ENCODE measurements at regions not wholly inside any gene's neighbourhood (a gene's known extent, or its start where the extent isn't known, plus 50 kb on each side); places are given as distances from the start of the nearest gene placed in this dataset.

DNA sequence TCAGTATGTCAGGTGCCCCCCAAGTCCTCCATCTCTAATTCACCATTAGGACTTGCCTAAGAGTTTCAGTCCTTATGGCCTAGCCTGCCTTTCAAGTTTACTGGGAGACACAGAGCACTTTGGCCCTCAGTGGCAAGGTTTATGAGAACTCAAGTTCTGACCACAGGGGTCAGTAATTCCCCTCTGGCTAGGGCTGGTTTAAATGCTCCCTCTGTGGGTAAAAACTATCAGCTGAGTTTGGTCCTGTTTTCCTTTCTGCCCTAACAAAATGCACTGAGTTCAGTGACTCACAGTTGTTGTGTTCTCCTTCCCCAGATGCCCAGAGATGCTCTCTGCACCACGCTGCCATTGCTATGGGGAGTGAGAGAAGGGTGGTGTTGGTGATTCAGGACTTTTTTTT, 163.2 kb downstream of the RELL1 start:
- Histone ChIP-seq H3K27me3 (ENCODE audit: low read length) (no peaks in the 10 kb centered on the region), H2AFZ (ENCODE audit: low read length) (no peak overlapping the region), H3K79me2 (ENCODE audit: low read length) (no peaks in the 10 kb centered on the region), H3K27ac (ENCODE audit: low read length) (no peak overlapping the region), H3K9me3 (ENCODE audit: low read length) (no peaks in the 10 kb centered on the region), H3K4me2 (ENCODE audit: low read length) (no peak overlapping the region), H3F3A (ENCODE audit: low read length, unreplicated experiment) (no peaks in the 10 kb centered on the region), H3K9me2 (replicated peaks; ENCODE audit: low read length) (no peaks in the 10 kb centered on the region), H3K36me3 (ENCODE audit: low read depth, low read length) (no peaks in the 10 kb centered on the region), H3K4me1 (ENCODE audit: insufficient read depth, low read length) (peaks cover 4% of the 10 kb centered on the region), H3K4me3 (ENCODE audit: low read length) (no peak overlapping the region), H4K20me1 (ENCODE audit: low read length) (no peaks in the 10 kb centered on the region), H3K9ac (ENCODE audit: low read length) (no peak overlapping the region)
- POLR2A ChIA-PET (ENCODE audit: unreplicated experiment) = no interaction called here
- no TSS peak for BruUV-seq (replicated peaks)
- DNase-seq = peak; percentile 55
- no peak for TF ChIP-seq EZH2 (IDR thresholded peaks at IDR 0.05; ENCODE audit: low read length, unreplicated experiment)
- intact Hi-C loops (cut with micrococcal nuclease) = no loop called here
- CTCF ChIA-PET = no interaction called here
- no peak for ATAC-seq

DNA sequence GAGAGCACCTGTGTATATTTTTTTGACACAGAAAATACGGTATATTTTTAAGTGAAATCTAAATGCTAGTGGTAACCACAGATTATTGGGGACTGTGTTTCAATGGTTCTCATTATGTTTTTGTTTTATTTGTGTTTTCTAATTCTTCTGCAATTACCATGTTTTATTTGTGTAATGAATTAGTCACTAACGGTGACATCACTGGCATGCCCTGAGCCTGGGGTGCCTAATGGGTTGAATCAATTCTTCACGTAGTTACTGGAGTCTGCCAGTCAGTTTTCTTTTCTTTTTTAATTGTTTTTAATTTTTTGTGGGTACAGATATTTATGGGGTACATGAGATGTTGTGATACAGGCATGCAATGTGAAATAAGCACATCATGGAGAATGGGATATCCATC, 168.8 kb downstream of the RELL1 start:
- ChIA-PET POLR2A (ENCODE audit: unreplicated experiment) (no interaction called here), CTCF (no interaction called here)
- no peak overlapping the region for H3K4me3 ChIP-seq (ENCODE audit: low read length)
- TF ChIP-seq EZH2 (IDR thresholded peaks at IDR 0.05; ENCODE audit: low read length, unreplicated experiment) (no peak), EZH2phosphoT487 (IDR thresholded peaks at IDR 0.05; ENCODE audit: borderline replicate concordance, low read length) (no peak)
- TF ChIP-seq, protein P1, sequence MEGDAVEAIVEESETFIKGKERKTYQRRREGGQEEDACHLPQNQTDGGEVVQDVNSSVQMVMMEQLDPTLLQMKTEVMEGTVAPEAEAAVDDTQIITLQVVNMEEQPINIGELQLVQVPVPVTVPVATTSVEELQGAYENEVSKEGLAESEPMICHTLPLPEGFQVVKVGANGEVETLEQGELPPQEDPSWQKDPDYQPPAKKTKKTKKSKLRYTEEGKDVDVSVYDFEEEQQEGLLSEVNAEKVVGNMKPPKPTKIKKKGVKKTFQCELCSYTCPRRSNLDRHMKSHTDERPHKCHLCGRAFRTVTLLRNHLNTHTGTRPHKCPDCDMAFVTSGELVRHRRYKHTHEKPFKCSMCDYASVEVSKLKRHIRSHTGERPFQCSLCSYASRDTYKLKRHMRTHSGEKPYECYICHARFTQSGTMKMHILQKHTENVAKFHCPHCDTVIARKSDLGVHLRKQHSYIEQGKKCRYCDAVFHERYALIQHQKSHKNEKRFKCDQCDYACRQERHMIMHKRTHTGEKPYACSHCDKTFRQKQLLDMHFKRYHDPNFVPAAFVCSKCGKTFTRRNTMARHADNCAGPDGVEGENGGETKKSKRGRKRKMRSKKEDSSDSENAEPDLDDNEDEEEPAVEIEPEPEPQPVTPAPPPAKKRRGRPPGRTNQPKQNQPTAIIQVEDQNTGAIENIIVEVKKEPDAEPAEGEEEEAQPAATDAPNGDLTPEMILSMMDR (conservative IDR thresholded peaks at IDR 0.05; ENCODE audit: low read depth, low read length) = no peak
- no peak overlapping the region for H3K9ac ChIP-seq (ENCODE audit: low read length)
- no peak overlapping the region for H2AFZ ChIP-seq (ENCODE audit: low read length)
- intact Hi-C loops (cut with micrococcal nuclease) = no loop called here
- H3F3A ChIP-seq (ENCODE audit: low read length, unreplicated experiment) = peaks cover 6% of the 10 kb centered on the region
- no peak overlapping the region for H3K27ac ChIP-seq (ENCODE audit: low read length)
- DNase-seq = peak; percentile 54
- no peaks in the 10 kb centered on the region for H4K20me1 ChIP-seq (ENCODE audit: low read length)
- no peaks in the 10 kb centered on the region for H3K27me3 ChIP-seq (ENCODE audit: low read length)
- peak overlapping the region; percentile 33; the same call in 1 of the 2 replicates for H3K4me2 ChIP-seq (ENCODE audit: low read length)
- peak; percentile 53 for ATAC-seq
- H3K36me3 ChIP-seq (ENCODE audit: low read depth, low read length) = no peaks in the 10 kb centered on the region
- BruUV-seq (replicated peaks) = no TSS peak
- H3K9me2 ChIP-seq (replicated peaks; ENCODE audit: low read length) = no peaks in the 10 kb centered on the region
- H3K79me2 ChIP-seq (ENCODE audit: low read length) = no peaks in the 10 kb centered on the region
- peaks cover 23% of the 10 kb centered on the region for H3K4me1 ChIP-seq (ENCODE audit: insufficient read depth, low read length)
- no peaks in the 10 kb centered on the region for H3K9me3 ChIP-seq (ENCODE audit: low read length)

DNA sequence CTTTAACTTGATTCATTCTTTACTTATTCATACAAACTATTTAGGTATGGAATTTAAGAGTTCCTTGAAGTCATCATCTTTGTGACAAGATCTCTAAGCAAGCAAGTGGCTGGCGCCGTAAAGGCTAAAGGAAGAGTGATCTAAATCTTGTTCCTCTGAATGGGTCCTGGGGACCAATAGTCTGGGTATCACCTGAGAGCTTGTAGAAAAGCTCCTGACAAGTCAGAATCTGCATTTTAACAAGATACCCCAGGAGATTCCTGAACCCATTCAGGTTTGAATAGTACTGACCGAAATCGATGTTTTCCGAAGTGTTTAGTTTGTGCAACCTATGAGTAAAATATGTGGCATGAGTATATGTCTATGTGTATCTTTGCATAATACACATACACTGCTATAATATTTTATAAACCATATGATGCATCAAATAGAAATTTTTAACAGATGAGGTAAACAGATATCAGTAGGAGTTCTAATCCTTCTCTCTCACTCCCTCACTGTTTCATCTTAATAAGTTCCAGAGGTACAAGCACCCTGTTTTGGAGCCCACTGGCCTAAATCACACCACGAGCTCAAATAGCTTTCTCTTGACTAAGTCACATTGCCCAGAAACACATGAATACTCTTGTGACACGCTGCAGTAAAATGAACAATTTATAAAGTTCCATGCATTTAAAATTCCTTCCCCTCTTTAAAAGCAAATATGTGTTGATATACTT, 170.0 kb downstream of the RELL1 start:
- Histone ChIP-seq H3K9ac (ENCODE audit: low read length) (no peak overlapping the region), H3K36me3 (ENCODE audit: low read depth, low read length) (no peaks in the 10 kb centered on the region), H3K27me3 (ENCODE audit: low read length) (no peaks in the 10 kb centered on the region), H3K4me1 (ENCODE audit: insufficient read depth, low read length) (peaks cover 23% of the 10 kb centered on the region), H3K79me2 (ENCODE audit: low read length) (no peaks in the 10 kb centered on the region), H3K9me3 (ENCODE audit: low read length) (no peaks in the 10 kb centered on the region), H3K27ac (ENCODE audit: low read length) (peak overlapping the region; percentile 66), H3F3A (ENCODE audit: low read length, unreplicated experiment) (peaks cover 6% of the 10 kb centered on the region), H3K4me2 (ENCODE audit: low read length) (peak overlapping the region; percentile 70), H2AFZ (ENCODE audit: low read length) (no peak overlapping the region), H4K20me1 (ENCODE audit: low read length) (no peaks in the 10 kb centered on the region), H3K4me3 (ENCODE audit: low read length) (0 out of 2 replicates have a peak overlapping the region, but pooled peaks have one; percentile 35), H3K9me2 (replicated peaks; ENCODE audit: low read length) (no peaks in the 10 kb centered on the region)
- DNase-seq (peak; percentile 43), ATAC-seq (peak; percentile 65)
- ChIA-PET POLR2A (ENCODE audit: unreplicated experiment) (no interaction called here), CTCF (no interaction called here)
- BruUV-seq (replicated peaks) = no TSS peak
- intact Hi-C loops (cut with micrococcal nuclease) = no loop called here
- no peak for TF ChIP-seq EZH2 (IDR thresholded peaks at IDR 0.05; ENCODE audit: low read length, unreplicated experiment)
- TF ChIP-seq EZH2phosphoT487 (IDR thresholded peaks at IDR 0.05; ENCODE audit: borderline replicate concordance, low read length) = no peak
- TF ChIP-seq, protein P1 (conservative IDR thresholded peaks at IDR 0.05; ENCODE audit: low read depth, low read length) = no peak
